Activated CD8-positive, alpha-beta T cell treated with anti-CD3 and anti-CD28 coated beads, Interleukin-2, amount 10 ng/mL, durations not matched to agents 7 days and 5 days (primary cell): ENCODE measurements at regions not wholly inside any gene's neighbourhood (a gene's known extent, or its start where the extent isn't known, plus 50 kb on each side); places are given as distances from the start of the nearest gene placed in this dataset.
A peak's percentile ranks its signal among the peaks of the same experiment; 100 is the strongest.
"Not testable (repeated sequence)": the region's sequence is repeated elsewhere in the genome, so short reads cannot be mapped to it uniquely, and the experiment has no call there.

Experiments used
- ATAC-seq: fragments of 150-1000 bp; cut with Tn5 transposase; one replicate; pipeline ENCODE4 v1.10.0; 2021; ENCODE audit warnings: moderate library complexity
- CTCF ChIA-PET: fragments of 350-600 bp; sonication (Branson Sonifier 250); formaldehyde crosslinking; loops from one replicate; lab custom pipeline; 2021; ENCODE audit warnings: antibody characterized with exemption; lab: Charles Lee
- POLR2A ChIA-PET: fragments of 350-600 bp; sonication (Branson Sonifier 250); formaldehyde crosslinking; loops from one replicate; lab custom pipeline; 2021; ENCODE audit warnings: antibody characterized with exemption; lab: Charles Lee
- DNase-seq: peaks from one replicate; pipeline ENCODE4 v3.0.0-alpha.2; 2020
- H3K27ac Mint-ChIP-seq: one replicate; pipeline ENCODE4 v1.8.0; 2021; ENCODE audit warnings: mild to moderate bottlenecking, mixed read lengths
- H3K27me3 Mint-ChIP-seq: one replicate; pipeline ENCODE4 v1.8.0; 2021; ENCODE audit warnings: low read depth, mixed read lengths
- H3K36me3 Mint-ChIP-seq: one replicate; pipeline ENCODE4 v1.8.0; 2021; ENCODE audit warnings: low read depth, mixed read lengths
- H3K4me1 Mint-ChIP-seq: one replicate; pipeline ENCODE4 v1.8.0; 2021; ENCODE audit warnings: low read depth, mixed read lengths
- H3K4me3 Mint-ChIP-seq: one replicate; pipeline ENCODE4 v1.8.0; 2021; ENCODE audit warnings: mild to moderate bottlenecking, mixed read lengths
- H3K9me3 Mint-ChIP-seq: one replicate; pipeline ENCODE4 v1.8.0; 2022; ENCODE audit warnings: mixed read lengths; ENCODE audit not compliant: insufficient read depth

DNA sequence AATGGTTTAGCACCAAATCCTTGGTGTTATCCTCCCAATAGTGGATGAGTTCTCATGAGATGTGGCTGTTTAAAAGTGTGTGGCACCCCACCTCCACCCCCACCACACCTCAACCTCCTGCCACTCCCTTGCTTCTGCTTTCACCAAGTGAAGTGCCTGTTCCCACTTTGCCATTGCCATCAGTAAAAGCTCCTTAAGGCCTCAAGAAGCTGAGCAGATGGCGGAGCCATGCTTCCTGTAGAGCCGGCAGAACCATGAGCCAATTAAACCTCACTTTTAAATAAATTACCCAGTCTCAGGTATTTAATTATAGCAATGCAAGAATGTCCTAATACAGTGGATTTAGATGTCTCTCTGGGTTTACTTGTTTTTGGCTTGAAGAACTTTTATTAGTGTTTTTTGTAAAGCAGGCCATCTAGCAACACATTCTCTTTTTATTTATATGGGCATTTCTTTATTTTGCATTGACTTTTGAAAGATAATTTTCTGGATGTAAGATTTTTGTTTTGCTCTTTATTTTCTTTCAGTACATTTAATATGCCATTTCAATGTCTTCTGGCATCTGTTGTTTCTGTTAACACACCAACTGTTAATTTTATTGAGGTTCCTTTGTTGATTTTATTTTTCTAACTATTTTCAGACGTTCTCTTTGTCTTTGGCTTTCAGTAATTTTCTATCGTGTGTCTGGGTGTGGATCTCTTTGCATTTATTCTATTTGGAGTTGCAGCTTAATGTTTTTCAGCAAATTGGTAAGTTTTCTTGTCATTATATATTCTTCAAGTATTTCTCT lies 724.5 kb upstream of the CNTN5 start:
- no peaks in the 10 kb centered on the region for H3K27me3 Mint-ChIP-seq
- H3K9me3 Mint-ChIP-seq, result peaks cover 8% of the 10 kb centered on the region
- POLR2A ChIA-PET, result no interaction called here
- no peak overlapping the region for H3K4me3 Mint-ChIP-seq
- ATAC-seq (no peak), DNase-seq (no peak)
- H3K36me3 Mint-ChIP-seq, result peaks cover 2% of the 10 kb centered on the region
- H3K4me1 Mint-ChIP-seq, result peaks cover 11% of the 10 kb centered on the region
- CTCF ChIA-PET, result no interaction called here
- peak overlapping the region; percentile 71 for H3K27ac Mint-ChIP-seq

DNA sequence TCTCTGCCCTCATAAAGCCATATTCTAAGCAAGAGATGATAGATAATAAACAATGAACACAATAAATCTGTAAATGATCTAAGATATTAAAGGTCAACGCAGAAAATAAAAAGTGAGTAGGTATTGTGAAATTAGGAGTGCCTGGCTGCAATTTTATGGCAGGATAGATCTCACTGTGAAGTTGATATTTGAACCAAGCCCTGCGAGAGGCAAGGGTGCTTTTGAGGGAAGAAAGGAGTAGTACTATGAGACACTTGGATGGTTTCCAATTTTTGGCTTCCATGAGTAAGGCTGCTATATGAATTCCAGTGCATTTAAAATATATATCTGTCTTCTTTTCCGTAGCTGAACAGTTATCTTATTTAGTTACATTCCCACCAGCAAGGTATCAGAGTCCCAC lies 720.0 kb upstream of the CNTN5 start:
- POLR2A ChIA-PET, result no interaction called here
- no peak overlapping the region for H3K4me3 Mint-ChIP-seq
- H3K4me1 Mint-ChIP-seq, result peaks cover 11% of the 10 kb centered on the region
- H3K27ac Mint-ChIP-seq, result no peak overlapping the region
- peaks cover 2% of the 10 kb centered on the region for H3K36me3 Mint-ChIP-seq
- CTCF ChIA-PET, result no interaction called here
- ATAC-seq (no peak), DNase-seq (no peak)
- H3K27me3 Mint-ChIP-seq, result no peaks in the 10 kb centered on the region
- peaks cover 8% of the 10 kb centered on the region for H3K9me3 Mint-ChIP-seq

DNA sequence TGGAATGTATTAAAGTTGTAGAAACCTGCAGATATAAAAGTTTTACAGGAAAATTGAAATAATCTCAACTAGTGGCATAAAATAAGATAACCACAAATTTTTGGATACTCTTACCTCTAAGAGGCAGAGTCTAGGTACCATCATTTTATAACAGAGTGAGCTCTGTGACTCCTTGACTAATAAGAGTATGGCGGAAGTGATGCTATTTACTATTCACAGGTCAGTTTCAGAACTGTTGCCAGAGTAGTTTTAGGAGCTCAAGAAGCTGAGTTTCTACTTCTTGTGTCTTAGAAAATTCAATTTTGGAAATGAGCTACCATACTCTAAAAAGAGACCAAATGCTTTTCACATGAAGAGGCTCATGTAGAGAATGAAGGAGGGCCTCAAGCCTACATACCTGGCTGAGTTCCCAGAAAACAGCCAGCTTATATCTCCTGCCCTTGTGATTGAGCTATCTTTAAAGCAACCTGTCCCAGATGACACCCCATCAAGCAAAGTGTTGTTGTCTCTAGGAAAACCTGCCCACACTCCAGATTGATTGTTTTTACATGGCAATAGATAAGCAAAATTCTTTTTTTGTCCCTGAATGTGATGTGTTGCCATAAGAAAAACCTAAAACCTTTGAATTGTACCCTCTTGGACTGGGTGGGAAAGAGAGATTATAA lies 712.8 kb upstream of the CNTN5 start:
- ChIA-PET POLR2A (no interaction called here), CTCF (no interaction called here)
- no peak for DNase-seq
- Mint-ChIP-seq H3K36me3 (no peaks in the 10 kb centered on the region), H3K4me3 (no peak overlapping the region), H3K9me3 (no peaks in the 10 kb centered on the region), H3K27ac (no peak overlapping the region), H3K4me1 (no peaks in the 10 kb centered on the region), H3K27me3 (no peaks in the 10 kb centered on the region)
- no peak for ATAC-seq

DNA sequence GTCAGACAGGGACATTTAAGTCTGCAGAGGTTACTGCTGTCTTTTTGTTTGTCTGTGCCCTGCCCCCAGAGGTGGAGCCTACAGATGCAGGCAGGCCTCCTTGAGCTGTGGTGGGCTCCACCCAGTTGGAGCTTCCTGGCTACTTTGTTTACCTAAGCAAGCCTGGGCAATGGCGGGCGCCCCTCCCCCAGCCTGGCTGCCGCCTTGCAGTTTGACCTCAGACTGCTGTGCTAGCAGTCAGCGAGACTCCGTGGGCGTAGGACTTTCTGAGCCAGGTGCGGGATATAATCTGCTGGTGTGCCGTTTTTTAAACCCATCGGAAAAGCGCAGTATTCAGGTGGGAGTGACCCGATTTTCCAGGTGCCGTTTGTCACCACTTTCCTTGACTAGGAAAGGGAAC lies 690.4 kb upstream of the CNTN5 start:
- POLR2A ChIA-PET, H3K4me3 Mint-ChIP-seq, CTCF ChIA-PET, H3K9me3 Mint-ChIP-seq, DNase-seq, H3K27me3 Mint-ChIP-seq, H3K27ac Mint-ChIP-seq, H3K36me3 Mint-ChIP-seq, H3K4me1 Mint-ChIP-seq, ATAC-seq: not testable (repeated sequence)

DNA sequence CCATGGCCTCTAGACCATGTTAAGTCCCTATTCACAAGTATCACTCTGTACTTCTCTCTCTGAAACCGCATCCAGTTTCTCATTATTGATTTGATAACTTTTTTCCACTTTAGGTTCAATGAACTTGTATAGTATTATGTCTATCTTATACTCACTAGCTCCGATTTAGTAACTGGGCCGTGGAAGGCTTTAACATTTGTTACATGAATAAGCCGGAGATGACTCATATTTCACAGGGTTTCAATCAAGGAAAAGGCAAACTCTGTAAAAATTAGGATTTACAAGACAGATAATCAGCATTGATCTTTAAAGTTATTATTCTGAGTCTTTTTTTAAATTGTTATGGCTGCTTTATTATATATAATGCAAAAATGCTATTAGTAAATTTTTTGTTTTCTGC lies 662.2 kb upstream of the CNTN5 start:
- H3K27ac Mint-ChIP-seq, result no peak overlapping the region
- H3K9me3 Mint-ChIP-seq, result peaks cover 8% of the 10 kb centered on the region
- H3K27me3 Mint-ChIP-seq, result no peaks in the 10 kb centered on the region
- CTCF ChIA-PET, result no interaction called here
- ATAC-seq, result no peak
- H3K4me1 Mint-ChIP-seq, result no peaks in the 10 kb centered on the region
- POLR2A ChIA-PET, result no interaction called here
- no peaks in the 10 kb centered on the region for H3K36me3 Mint-ChIP-seq
- H3K4me3 Mint-ChIP-seq, result no peak overlapping the region
- DNase-seq, result no peak

DNA sequence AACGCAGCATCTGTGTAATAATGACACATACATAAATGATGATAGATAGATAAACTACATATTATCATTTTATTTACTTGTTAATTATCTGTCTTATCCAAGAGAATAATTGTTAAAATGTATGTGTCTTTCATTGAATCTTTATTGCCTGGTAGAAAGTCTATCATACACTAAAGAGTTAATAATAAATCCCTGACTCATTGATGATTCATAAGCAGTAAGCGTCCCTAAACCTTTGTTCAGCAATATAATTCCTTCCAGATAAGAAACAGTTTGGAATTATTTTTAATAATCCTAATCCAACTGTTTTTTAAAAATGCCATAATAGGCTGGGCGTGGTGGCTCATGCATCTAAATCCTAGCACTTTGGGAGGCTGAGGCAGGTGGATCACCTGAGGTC lies 655.6 kb upstream of the CNTN5 start:
- H3K27me3 Mint-ChIP-seq, result no peaks in the 10 kb centered on the region
- H3K4me1 Mint-ChIP-seq, result no peaks in the 10 kb centered on the region
- ATAC-seq (no peak), DNase-seq (no peak)
- H3K36me3 Mint-ChIP-seq, result no peaks in the 10 kb centered on the region
- H3K9me3 Mint-ChIP-seq, result no peaks in the 10 kb centered on the region
- no peak overlapping the region for H3K4me3 Mint-ChIP-seq
- CTCF ChIA-PET, result no interaction called here
- POLR2A ChIA-PET, result no interaction called here
- no peak overlapping the region for H3K27ac Mint-ChIP-seq

DNA sequence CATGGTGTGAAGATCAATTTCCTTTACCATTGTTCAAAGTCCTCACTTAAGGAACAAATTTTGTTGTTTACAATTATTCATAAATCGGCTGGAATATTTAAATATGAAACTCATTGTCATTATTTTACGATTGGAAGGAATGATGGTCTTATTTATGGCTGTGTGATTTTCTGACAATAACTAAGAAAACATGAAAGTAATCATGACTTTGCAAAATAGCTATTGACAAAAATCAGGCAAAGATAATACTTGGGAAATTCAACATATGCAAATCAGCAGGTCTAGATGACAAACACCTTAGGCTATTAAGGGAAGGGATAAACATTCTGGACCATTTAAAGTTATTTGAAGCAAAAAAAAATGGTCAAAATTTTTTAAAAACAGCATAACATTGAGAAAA lies 654.8 kb upstream of the CNTN5 start:
- ATAC-seq (no peak), DNase-seq (no peak)
- Mint-ChIP-seq H3K27me3 (no peaks in the 10 kb centered on the region), H3K36me3 (no peaks in the 10 kb centered on the region), H3K4me3 (no peak overlapping the region), H3K9me3 (no peaks in the 10 kb centered on the region), H3K4me1 (no peaks in the 10 kb centered on the region), H3K27ac (no peak overlapping the region)
- ChIA-PET CTCF (no interaction called here), POLR2A (no interaction called here)

DNA sequence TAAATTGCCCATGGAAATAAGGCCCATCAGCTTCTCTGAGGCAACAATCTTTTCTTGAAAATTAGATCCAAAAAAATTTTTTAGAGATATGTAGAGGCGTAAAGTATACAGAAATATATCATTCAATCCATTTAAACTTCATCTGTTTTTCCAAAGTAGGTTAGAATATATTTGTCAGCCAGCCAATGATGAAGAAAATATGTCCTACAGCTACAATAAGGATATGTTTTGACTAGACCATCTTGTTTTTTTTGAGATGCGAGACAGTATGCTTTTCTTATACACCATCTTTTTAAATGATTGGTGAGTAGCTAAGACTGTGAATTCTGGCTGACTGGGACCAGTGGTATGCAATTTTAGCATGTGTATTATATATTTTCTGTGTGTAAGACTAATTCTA lies 630.4 kb upstream of the CNTN5 start:
- Mint-ChIP-seq H3K27me3 (no peaks in the 10 kb centered on the region), H3K36me3 (no peaks in the 10 kb centered on the region), H3K4me3 (no peak overlapping the region), H3K27ac (no peak overlapping the region), H3K9me3 (no peaks in the 10 kb centered on the region), H3K4me1 (no peaks in the 10 kb centered on the region)
- DNase-seq (no peak), ATAC-seq (no peak)
- ChIA-PET POLR2A (no interaction called here), CTCF (no interaction called here)

DNA sequence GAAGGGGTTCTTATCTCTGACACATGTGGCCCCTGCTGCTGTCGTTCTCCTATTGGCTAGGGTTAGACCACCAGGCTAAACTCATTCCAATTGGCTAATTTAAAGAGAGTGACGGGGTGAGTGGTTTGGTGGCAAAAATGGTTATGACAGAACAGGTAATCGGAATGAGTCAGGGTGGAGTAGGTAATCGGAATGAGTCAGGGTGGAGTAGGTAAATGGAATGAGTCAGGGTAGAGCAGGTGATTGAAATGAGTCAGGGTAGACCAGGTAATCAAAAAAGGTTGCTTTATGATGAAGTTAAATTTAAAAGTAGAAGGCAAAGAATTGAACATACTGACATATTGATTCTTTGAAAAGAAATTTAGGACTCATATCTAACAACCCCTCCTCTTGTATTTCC lies 626.2 kb upstream of the CNTN5 start:
- H3K27me3 Mint-ChIP-seq, ATAC-seq, CTCF ChIA-PET, H3K27ac Mint-ChIP-seq, H3K4me1 Mint-ChIP-seq, DNase-seq, H3K9me3 Mint-ChIP-seq, H3K36me3 Mint-ChIP-seq, POLR2A ChIA-PET, H3K4me3 Mint-ChIP-seq: not testable (repeated sequence)

DNA sequence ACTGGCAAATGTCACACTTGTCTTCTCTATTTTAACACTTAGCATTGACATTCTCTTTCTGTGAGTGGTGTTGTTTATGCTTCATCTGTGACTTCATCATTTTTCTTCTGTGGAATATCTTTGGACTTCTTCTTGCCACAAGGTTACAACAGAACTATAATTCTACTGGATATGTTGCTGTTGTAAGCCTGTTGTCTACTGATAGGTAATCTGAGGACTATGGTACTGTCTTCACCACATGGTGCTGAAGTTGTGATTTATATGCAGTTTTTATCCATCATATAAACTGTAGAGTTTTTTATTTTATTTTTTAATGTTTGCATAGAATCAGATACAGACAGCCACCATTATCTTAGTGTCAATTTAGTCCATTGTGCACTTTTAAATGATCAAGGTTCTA lies 622.2 kb upstream of the CNTN5 start:
- DNase-seq, result no peak
- Mint-ChIP-seq H3K27me3 (no peaks in the 10 kb centered on the region), H3K4me1 (no peaks in the 10 kb centered on the region), H3K36me3 (no peaks in the 10 kb centered on the region), H3K4me3 (no peak overlapping the region), H3K27ac (no peak overlapping the region), H3K9me3 (no peaks in the 10 kb centered on the region)
- no peak for ATAC-seq
- ChIA-PET POLR2A (no interaction called here), CTCF (no interaction called here)

DNA sequence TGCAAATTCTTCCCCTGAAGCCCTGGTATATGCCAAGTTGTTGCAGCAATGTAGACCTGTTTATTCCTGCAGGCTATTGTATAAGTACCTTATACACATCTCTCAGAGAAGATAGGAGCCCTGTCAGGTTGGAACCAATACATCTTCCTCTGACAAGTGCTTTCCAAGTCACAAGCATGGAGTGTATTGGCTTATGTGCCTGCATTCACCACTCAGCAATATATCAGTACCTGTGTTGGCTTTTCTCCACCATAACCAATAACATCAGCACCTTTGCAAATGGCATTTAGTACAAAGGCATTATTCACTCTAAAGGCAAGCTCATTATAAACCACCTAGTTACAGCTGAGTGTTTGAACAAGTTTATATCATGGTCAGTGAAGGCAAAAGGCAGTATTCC lies 611.7 kb upstream of the CNTN5 start:
- no peak overlapping the region for H3K27ac Mint-ChIP-seq
- H3K27me3 Mint-ChIP-seq, result no peaks in the 10 kb centered on the region
- H3K4me3 Mint-ChIP-seq, result no peak overlapping the region
- no peaks in the 10 kb centered on the region for H3K4me1 Mint-ChIP-seq
- ATAC-seq (no peak), DNase-seq (no peak)
- ChIA-PET CTCF (no interaction called here), POLR2A (no interaction called here)
- no peaks in the 10 kb centered on the region for H3K36me3 Mint-ChIP-seq
- H3K9me3 Mint-ChIP-seq, result peaks cover under 1% of the 10 kb centered on the region

DNA sequence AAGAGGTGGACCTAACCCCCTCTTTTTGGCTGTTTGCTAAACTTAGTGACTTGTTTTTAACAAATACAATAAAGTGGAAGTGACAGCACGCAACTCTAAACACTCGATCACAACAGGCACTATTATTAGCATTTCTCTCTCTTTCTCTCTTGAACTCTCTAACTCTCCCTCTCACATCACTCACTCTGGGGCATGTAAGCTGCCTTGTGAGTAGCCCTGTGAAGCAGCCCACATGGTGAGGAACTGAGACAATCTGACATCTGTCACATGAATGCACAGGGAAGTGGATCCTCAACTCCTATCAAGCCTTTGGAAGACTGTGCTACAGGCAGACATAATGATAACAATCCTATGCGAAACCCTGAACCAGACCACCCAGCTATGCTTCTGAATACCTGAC lies 609.0 kb upstream of the CNTN5 start:
- POLR2A ChIA-PET, result no interaction called here
- H3K4me1 Mint-ChIP-seq, result no peaks in the 10 kb centered on the region
- no peak overlapping the region for H3K4me3 Mint-ChIP-seq
- ATAC-seq, result no peak
- CTCF ChIA-PET, result no interaction called here
- DNase-seq, result no peak
- H3K36me3 Mint-ChIP-seq, result no peaks in the 10 kb centered on the region
- H3K27ac Mint-ChIP-seq, result no peak overlapping the region
- peaks cover 6% of the 10 kb centered on the region for H3K9me3 Mint-ChIP-seq
- no peaks in the 10 kb centered on the region for H3K27me3 Mint-ChIP-seq
